ENCODE measurements at regions not wholly inside any gene's neighbourhood (a gene's known extent, or its start where the extent isn't known, plus 50 kb on each side); places are given as distances from the start of the nearest gene placed in this dataset.

- TF ChIP-seq CTCF (IDR thresholded peaks at IDR 0.05) (no peak), EZH2 (IDR thresholded peaks at IDR 0.05) (no peak)
These were observed 352.9 kb upstream of the DDI1 start for GRCh38 chr11:103683576-103683975.
